Kidney epithelial cell (primary cell): ENCODE measurements at regions not wholly inside any gene's neighbourhood (a gene's known extent, or its start where the extent isn't known, plus 50 kb on each side); places are given as distances from the start of the nearest gene placed in this dataset.

ENCODE experiments used
- DNase-seq: peaks from one replicate; pipeline ENCODE4 v3.0.0-alpha.2; 2010; ENCODE audit warnings: low read depth
- H3K27me3 ChIP-seq: 2 replicates; pipeline ENCODE4 v1.6.0; 2011; ENCODE audit warnings: low read length; ENCODE audit not compliant: control insufficient read depth, insufficient read depth
- H3K36me3 ChIP-seq: 2 replicates; pipeline ENCODE4 v1.5.1; 2011; ENCODE audit warnings: low read length; ENCODE audit not compliant: control insufficient read depth, insufficient read depth
- H3K4me3 ChIP-seq: 2 replicates; pipeline ENCODE4 v1.5.1; 2011; ENCODE audit warnings: low read depth, mild to moderate bottlenecking, control low read depth, low read length
- TF ChIP-seq, protein P1 (sequence below): IDR thresholded peaks from 2 replicates; pipeline ENCODE4 v1.5.1; 2011; ENCODE audit warnings: mild to moderate bottlenecking, moderate library complexity, low read length, control low read depth, inconsistent platforms; ENCODE audit not compliant: insufficient read depth, poor library complexity, severe bottlenecking

DNA sequence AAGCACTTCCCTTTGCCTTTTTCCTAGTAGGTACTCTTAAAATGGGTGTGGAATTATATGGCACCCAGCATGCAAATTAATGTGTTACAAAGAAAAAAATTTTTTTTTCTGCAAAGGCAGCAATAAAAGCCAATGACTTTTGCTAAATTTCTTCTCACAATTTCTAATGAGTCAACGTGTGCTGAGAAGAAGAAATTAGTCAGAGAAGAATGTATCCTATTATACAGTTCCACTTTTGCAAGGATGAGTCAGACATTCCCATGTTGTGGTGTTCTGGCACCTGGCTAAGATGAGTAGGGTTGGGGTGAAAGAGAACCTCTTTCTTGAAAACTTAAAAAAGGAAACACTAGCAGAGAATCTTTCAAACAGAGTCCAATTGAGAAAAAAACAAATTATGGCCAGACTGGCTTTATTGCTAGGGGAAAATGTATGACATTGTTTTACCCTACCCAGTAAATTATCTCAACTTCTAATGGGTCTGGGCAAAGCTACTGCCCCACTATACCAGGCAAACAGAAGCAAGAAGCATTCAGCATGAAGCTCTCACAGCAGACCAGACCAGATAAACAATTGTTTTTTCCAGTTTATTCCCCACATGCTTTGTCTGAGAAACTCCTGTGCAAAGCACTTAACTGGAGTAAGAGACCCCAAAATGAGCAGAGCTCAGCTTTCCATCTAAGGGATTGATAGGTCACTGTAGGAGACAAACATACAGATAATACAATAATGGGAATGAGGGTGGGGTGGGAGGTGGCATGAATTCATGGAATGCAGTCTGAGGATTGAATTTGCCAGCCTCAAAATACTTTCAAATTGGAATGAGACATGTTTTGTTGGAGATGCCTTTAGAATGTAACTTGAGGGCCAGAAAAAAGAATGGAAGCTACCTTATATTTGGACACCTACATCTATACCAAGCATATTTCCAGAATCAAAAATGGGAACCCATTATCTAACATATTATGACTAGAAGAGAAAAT, 220.8 kb upstream of the RFX3 start:
- Histone ChIP-seq H3K36me3 (no peaks in the 10 kb centered on the region), H3K4me3 (no peak overlapping the region), H3K27me3 (no peaks in the 10 kb centered on the region)
- DNase-seq: peak; percentile 86
- TF ChIP-seq, protein P1, sequence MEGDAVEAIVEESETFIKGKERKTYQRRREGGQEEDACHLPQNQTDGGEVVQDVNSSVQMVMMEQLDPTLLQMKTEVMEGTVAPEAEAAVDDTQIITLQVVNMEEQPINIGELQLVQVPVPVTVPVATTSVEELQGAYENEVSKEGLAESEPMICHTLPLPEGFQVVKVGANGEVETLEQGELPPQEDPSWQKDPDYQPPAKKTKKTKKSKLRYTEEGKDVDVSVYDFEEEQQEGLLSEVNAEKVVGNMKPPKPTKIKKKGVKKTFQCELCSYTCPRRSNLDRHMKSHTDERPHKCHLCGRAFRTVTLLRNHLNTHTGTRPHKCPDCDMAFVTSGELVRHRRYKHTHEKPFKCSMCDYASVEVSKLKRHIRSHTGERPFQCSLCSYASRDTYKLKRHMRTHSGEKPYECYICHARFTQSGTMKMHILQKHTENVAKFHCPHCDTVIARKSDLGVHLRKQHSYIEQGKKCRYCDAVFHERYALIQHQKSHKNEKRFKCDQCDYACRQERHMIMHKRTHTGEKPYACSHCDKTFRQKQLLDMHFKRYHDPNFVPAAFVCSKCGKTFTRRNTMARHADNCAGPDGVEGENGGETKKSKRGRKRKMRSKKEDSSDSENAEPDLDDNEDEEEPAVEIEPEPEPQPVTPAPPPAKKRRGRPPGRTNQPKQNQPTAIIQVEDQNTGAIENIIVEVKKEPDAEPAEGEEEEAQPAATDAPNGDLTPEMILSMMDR: no peak

DNA sequence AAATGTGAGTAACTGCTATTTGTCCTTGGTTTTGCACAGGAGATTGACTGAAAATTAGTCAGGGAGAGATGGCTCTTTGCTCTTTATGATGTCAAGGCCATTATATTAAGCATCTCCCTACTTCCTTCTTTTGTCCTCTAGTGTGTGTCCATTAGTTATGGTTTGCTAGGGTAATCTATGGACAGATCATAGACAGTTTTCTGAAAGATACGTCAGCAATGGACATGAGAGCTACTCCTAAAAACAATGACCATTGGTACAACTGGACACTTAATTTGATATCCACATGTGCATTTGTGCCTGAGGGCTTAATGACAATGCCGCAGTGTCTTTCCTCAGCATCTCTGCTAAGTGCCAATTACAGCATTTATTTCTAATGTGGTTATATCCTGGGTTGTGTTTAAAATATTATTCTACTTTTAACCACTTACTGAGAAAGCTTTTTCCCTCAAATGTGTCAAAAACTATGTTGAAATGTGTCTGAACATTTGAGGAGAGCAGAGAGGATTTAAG, 218.2 kb upstream of the RFX3 start:
- DNase-seq: no peak
- Histone ChIP-seq H3K4me3 (no peak overlapping the region), H3K36me3 (no peaks in the 10 kb centered on the region), H3K27me3 (no peaks in the 10 kb centered on the region)
- TF ChIP-seq, protein P1: no peak

DNA sequence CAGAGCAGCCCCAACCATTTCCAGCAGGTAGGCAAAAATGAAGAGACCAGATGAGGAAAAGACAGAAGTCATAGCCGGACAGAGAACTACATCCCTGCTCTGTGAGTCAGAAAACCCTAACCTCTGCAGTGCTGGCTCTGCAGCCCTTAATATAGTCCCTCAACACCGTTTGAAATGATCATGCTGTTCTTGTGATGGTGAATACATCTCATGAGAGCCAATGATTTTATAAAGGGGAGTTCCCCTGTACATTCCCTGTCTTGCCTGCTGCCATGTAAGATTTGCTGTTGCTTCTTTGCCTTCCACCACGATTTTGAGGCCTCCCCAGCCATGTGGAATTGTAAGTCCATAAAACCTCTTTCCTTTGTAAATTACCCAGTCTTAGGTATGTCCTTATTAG, 216.8 kb upstream of the RFX3 start:
- Histone ChIP-seq H3K27me3 (no peaks in the 10 kb centered on the region), H3K4me3 (no peak overlapping the region), H3K36me3 (no peaks in the 10 kb centered on the region)
- TF ChIP-seq, protein P1: no peak
- DNase-seq: no peak

DNA sequence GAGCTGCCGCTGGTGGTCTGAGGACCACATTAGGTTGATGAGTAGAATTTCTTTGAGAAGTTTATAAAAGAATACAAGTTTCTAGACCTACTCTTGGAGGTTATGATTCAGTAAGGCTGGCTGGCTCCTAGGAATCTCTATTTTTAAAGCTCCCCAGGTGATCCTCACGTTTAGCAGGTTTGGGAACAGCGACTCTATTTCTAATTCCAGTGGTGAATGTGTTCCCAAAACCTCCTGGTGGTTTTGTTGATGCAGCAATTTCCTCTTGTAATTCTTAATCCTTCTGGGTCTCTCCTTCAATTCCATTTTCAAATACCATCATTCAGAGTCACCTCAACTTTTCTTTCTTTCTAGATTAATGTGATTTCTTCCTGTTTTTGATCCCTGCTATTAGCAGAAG, 215.9 kb upstream of the RFX3 start:
- TF ChIP-seq, protein P1: no peak

DNA sequence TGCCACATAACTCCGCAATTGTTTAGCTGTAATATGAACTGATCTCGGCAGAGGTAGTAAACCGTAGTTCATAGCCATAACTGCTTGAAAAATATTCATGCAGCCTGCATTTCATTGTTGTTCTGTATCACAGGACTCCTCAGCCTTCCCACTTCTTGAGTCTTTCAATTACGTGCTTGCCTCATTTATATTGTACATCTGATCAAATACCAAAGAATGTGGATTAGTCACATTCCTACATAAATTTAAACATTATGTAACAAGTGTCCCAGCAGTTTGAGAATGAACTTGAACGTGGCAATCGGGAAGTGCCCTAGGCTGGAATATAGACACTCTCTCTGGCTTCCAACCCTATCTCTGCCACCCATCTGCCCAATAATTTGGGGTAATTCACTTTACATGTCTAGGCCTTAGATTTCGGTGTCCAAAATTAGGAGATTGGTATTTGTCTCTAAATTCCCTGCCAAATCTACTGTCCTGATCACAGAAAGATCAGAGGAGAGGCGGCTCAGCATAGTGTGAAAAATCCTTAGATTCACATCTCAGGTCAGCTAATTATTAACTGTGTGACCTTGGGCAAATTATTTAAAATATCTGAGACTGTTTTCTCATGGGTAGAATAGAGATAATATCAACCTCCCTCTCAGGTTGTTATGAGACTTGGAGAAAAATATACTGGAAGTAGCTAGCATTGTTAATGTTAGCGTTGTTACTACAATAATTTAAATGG, 215.1 kb upstream of the RFX3 start:
- Histone ChIP-seq H3K27me3 (no peaks in the 10 kb centered on the region), H3K36me3 (no peaks in the 10 kb centered on the region), H3K4me3 (no peak overlapping the region)
- peak; percentile 43 for DNase-seq
- TF ChIP-seq, protein P1: no peak

More for the DNA sequence above, 215.9 kb upstream of the RFX3 start:
- no peaks in the 10 kb centered on the region for H3K27me3 ChIP-seq
- DNase-seq: no peak
- no peak overlapping the region for H3K4me3 ChIP-seq
- H3K36me3 ChIP-seq: no peaks in the 10 kb centered on the region
